HT-29 (cell line): ENCODE measurements at regions not wholly inside any gene's neighbourhood (a gene's known extent, or its start where the extent isn't known, plus 50 kb on each side); places are given as distances from the start of the nearest gene placed in this dataset.

Experiments used
- DNase-seq: peaks from one replicate; pipeline ENCODE4 v3.0.0-alpha.2; 2015; ENCODE audit warnings: low spot score

DNA sequence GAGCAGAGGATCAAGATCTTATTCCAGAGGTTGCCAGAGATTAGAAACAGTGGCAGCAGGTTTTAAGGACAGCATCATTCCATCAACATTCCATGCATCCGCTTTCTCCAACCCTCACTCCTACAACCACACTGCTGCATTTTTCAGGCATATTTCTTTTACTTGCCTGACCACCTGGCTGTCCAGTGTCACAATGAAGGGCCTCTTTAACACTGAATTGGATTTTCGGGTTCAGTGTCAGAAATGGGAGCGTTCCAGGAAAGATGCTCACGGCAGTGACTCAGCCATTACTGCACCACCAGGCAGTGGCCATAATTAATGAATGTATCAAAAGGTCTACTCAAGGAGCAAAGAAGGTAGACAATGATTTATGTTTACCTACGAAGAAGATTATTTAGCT is 200.4 kb upstream of the ESRRG start:
- DNase-seq = no peak

GRCh38 chr1:216922406-216922805 is 199.2 kb upstream of the ESRRG start:
- DNase-seq = no peak

DNA sequence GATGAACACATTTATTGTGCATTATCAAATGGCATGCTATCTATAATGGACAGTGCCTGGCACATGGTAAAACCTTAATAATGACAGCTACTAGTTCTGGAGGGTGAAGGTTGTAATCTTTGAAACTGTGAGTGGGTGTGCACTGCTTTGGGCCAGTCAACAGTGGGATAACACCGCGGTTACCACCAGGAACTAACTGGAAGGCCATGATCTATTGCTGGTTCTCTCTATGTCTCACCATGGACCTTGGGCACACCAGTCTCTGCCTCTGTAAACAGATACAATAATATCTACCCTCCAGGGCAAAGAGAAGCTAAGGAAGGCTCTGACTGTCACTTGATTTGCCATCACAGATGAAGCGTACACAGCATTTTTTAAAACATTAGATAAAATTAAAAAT is 198.6 kb upstream of the ESRRG start:
- no peak for DNase-seq

- DNase-seq = no peak
Observed at GRCh38 chr1:216919060-216919970, 196.1 kb upstream of the ESRRG start.

DNA sequence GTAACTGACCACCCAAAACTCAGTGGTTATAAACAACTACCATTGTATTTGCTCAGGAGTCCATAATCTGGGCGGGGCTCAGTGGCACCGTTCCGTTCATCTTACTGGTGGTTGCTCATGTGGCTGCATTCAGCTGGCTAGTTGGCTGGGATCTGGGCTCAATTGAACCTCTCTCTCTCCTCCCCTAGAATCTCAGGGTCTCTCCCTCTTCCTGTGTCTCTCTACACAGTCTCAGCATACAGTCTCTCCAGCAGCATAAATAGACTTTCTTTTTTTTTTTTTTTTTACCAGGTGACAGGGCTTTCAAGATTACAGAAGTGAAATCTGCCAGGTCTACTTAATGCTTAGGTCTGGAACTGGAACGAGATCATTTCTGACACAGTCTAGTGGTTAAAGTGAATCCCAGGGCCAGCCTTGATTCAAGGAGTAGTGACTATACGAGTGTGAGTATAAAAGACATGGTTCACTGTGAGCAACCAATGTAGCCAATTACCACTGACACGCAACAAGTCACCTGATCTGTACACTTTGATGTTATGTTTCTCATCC is 193.7 kb upstream of the ESRRG start:
- no peak for DNase-seq

DNA sequence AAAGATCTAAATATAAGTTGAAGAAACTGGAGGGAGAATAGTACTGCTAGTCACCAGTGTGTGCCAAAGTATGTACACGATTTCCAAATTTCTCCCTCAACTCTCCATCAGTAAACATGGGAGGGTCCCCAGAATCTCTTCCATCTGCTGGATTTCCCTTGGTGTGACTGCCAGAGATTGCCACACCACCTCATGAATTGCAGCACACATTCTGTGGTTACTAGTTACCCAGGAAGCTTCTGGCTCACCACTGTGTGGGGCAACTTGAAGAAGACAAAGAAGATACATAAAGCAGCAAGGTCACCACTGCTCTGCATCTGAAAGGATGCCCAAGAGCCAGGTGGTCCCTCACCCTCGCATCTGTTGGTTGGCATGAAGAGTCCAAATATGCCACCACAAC is 191.7 kb upstream of the ESRRG start:
- DNase-seq = no peak

DNA sequence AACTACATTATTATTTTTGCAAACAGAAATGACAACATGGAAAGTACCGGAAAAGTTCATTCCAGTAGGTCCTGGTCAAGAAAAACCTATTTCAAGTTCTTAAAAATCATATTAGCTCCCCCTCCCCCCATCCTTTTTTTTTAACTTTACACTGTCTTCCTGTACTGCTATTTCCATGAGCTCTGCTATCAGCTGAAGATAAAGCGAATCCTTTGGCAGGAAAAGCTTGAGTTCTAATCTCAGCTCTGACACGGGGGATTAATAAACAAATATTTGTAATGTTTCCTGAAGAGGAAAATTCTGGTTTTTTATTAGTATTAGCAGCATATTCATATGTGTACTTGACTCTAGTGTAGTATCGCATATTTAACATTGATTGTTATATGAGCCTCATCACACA is 190.7 kb upstream of the ESRRG start:
- DNase-seq = no peak

- no peak for DNase-seq
Observed at GRCh38 chr1:216910081-216910840, 187.0 kb upstream of the ESRRG start.

DNA sequence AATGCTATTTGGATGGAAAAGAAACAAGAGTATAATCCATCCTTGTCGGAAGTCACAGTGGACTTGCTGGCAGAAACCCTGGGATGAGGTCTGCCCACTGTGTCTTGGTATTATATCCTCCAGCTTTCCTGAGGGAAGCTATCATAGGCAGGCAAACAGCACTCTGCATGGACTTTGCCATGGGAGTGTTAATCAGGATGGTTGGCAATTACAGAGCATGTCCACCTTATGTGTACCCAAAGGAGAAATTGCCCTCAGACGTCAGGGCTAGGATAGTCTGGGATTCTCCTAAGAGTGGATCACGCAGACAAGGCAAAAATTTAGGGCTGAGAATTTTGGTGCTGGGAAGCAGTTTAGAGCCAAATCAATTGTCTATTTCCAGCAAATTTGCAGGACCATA is 184.9 kb upstream of the ESRRG start:
- no peak for DNase-seq

GRCh38 chr1:216907100-216907499 is 183.9 kb upstream of the ESRRG start:
- no peak for DNase-seq

GRCh38 chr1:216905781-216906180 is 182.6 kb upstream of the ESRRG start:
- no peak for DNase-seq

DNA sequence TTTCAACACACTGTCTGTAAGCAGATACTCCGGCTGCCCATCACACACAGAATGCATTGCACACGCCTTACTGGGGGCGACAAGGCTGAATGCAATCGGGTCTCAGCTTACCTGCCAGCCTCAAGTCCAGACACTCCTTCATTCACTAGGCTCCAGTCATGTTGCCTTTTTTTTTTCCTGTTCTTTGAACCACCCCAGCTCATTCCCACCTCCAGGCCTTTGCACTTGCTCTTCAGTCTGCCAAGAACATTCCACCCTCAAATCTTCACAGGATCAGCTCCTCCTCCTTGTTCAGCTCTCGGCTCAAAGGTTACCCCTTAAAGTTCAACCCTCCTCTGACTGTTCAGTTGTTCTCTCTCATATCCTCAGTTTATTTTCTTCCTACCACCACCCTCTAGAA is 181.9 kb upstream of the ESRRG start:
- DNase-seq = no peak

- DNase-seq = no peak
Observed at GRCh38 chr1:216904471-216904870, 181.2 kb upstream of the ESRRG start.

DNA sequence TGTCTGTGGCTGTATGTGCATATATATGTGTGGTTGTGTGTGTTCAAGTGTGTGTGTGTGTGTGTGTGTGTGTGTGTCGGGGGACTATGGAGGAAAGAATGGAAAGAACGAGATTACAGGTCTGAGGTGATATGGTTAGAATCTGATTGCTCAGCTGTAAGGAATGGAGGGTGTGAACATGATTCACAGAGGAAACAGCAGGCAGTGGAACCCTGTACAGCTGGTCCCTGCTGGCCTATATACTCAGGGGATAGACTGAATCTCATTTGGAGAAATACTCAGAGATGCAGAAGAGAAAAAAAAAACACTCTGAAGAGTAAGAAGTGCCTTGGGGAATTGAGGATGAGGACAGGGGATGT is 180.1 kb upstream of the ESRRG start:
- DNase-seq = no peak

- no peak for DNase-seq
Observed at GRCh38 chr1:216902669-216903381, 179.6 kb upstream of the ESRRG start.

DNA sequence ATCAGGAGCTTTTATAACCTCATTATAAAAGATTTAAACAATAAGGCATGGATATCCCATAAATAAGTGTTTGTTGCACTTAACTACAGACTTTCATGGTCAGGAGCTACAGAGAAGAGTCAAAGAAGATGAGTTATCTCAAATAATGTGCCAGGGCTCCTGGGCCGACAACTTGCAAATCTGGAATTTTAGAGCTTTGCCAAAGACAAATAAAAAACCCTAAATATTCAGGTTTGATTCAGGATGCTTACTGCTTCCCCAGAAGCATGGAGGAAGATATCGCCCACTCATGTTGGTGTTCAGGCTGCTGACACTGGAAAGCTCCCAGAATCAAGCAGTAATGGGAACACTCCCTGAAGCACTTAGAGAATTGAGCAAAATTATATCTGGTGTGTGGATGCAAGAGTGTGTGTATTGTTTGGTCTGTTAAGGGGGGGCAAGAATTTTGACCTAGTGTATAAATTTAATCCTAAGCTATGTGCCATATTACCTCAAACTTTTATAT is 176.9 kb upstream of the ESRRG start:
- no peak for DNase-seq

DNA sequence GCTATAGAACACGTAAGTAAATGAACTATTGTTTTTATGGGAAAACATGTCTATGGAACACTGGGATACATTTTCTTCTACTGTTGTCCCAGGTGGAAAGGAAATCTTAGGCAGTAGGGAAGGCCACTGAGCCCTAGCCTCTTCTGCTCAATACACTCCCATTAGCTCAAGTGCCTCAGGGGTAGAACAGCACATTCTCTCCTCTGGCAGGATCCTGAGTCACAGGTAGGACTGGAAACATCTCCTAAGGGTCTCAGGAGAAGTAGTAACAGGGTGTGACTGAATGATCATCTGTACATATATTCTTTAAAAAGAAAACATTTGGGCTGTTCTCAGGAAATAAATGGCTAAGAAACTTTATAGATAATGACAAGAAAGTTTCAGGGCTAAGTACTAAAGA is 175.6 kb upstream of the ESRRG start:
- DNase-seq = no peak

- no peak for DNase-seq
Observed at GRCh38 chr1:216896146-216896545, 172.9 kb upstream of the ESRRG start.

DNA sequence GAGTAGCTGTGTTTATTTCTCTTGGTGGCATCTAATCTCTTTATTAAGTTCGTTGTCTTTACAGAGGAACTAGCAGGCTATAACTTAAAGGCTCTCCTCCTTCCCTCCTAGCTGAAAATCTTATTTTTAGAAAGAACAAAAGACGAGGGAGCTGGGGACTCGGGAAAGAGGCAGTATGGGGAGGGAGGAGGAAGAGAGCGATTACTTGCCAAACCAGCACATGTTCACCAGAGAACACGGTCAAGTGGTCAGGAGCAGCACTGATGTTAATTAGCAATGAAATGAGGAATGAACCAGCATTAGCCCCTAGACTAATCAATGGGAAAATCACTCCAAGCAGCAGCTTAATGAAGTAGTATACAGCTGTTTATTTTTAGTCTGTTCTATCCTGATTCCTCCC is 171.3 kb upstream of the ESRRG start:
- DNase-seq = no peak

DNA sequence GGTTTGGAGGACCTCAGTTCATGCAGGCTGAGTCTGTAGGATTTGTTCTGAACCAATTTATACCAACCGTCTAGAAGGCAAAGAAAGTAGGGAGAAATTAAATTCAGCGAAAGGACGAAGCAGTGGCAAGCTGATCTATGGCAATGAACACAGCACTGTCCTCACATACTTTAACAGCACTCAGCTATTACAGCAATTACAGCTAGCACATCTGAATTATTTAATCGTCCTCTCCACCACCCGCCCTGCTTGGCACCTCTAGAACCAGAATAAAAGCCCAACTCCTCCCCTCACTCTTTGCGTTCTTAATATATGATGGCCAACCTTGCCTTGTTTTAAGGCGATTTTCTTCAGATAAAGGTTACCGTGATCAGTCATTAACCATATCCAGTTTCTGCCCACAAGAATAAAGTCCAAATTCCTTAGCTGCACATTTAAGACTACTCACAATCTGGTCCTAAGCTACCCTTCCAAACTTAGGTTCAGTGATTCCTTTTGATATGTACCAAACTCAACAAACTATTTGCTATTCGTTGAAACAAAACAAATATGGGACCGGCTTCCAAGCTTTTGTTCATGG is 169.4 kb upstream of the ESRRG start:
- no peak for DNase-seq

- no peak for DNase-seq
Observed at GRCh38 chr1:216890871-216891270, 167.6 kb upstream of the ESRRG start.

DNA sequence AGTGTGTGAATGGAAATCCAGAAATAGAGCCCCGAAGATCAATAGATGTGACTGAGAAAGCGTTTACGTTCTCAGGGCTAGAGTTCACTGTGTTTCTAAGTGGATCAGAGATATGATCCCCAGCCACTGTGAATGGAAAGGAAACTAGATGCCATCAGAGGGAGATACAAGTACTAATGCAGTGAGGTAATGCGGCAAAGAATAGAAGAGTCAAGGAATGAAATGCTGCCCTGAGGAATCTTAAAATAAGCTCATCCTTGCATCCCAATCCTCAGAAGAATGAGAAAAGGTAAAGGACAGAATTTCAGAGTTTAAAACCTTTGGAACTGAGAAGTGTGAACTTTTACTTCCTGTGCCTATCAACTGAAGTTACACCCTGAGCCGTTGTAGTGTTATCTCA is 165.5 kb upstream of the ESRRG start:
- no peak for DNase-seq
